ENCODE measurements at regions not wholly inside any gene's neighbourhood (a gene's known extent, or its start where the extent isn't known, plus 50 kb on each side); places are given as distances from the start of the nearest gene placed in this dataset.

- TF ChIP-seq FOXA1 (IDR thresholded peaks at IDR 0.05): no peak
- no peak for TF ChIP-seq FOXK2 (IDR thresholded peaks at IDR 0.05)
- TF ChIP-seq HDGF (IDR thresholded peaks at IDR 0.05; ENCODE audit: borderline replicate concordance): no peak
- no peak for TF ChIP-seq TARDBP (IDR thresholded peaks at IDR 0.05)
- no peak for TF ChIP-seq ELF4 (IDR thresholded peaks at IDR 0.05)
- no peak for TF ChIP-seq ZNF384 (IDR thresholded peaks at IDR 0.05)
- no peak for TF ChIP-seq FOXM1 (IDR thresholded peaks at IDR 0.05; ENCODE audit: borderline replicate concordance)
- TF ChIP-seq, protein P1, sequence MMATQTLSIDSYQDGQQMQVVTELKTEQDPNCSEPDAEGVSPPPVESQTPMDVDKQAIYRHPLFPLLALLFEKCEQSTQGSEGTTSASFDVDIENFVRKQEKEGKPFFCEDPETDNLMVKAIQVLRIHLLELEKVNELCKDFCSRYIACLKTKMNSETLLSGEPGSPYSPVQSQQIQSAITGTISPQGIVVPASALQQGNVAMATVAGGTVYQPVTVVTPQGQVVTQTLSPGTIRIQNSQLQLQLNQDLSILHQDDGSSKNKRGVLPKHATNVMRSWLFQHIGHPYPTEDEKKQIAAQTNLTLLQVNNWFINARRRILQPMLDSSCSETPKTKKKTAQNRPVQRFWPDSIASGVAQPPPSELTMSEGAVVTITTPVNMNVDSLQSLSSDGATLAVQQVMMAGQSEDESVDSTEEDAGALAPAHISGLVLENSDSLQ (IDR thresholded peaks at IDR 0.05): no peak
- no peak for TF ChIP-seq NFRKB (IDR thresholded peaks at IDR 0.05)
- TF ChIP-seq SP1 (IDR thresholded peaks at IDR 0.05): no peak
- TF ChIP-seq BHLHE40 (IDR thresholded peaks at IDR 0.05; ENCODE audit: borderline replicate concordance): no peak
- TF ChIP-seq CTBP1 (IDR thresholded peaks at IDR 0.05; ENCODE audit: borderline replicate concordance): no peak
These were observed 81.4 kb upstream of the ERCC4 start for GRCh38 chr16:13838401-13839190.

All from HEK293T (cell line).